HepG2 (cell line): ENCODE measurements at regions not wholly inside any gene's neighbourhood (a gene's known extent, or its start where the extent isn't known, plus 50 kb on each side); places are given as distances from the start of the nearest gene placed in this dataset.
A peak's percentile ranks its signal among the peaks of the same experiment; 100 is the strongest.

ENCODE experiments used
- BCL6 ChIP-seq: IDR thresholded peaks from 2 replicates; pipeline ENCODE4 v1.6.1; 2016; ENCODE audit warnings: missing genetic modification reagents, missing compliant biosample characterization
- CEBPB ChIP-seq: IDR thresholded peaks from 2 replicates; pipeline ENCODE4 v1.6.1; 2011; ENCODE audit warnings: low read depth, low read length, improper control_type of control experiment, borderline replicate concordance
- EP300 ChIP-seq, 3 experiments: sonication (generic) in 1 of 3; formaldehyde crosslinking in 1 of 3; IDR thresholded peaks; 2 replicates each; pipeline versions ENCODE4 v1.5.1 to v1.6.1; 2011 to 2020; ENCODE audit warnings: low read depth in 2 of 3, low read length in 2 of 3, borderline replicate concordance in 1 of 3, improper control_type of control experiment in 1 of 3, mild to moderate bottlenecking in 1 of 3, missing genetic modification reagents in 1 of 3, moderate library complexity in 1 of 3
- FOXP1 ChIP-seq, 2 experiments: fragments of 450-650 bp in 1 of 2; IDR thresholded peaks; 2 replicates each; pipeline ENCODE4 v1.6.1; 2017 to 2018; ENCODE audit warnings: antibody characterized with exemption in 1 of 2
- KAT7 ChIP-seq: IDR thresholded peaks from 2 replicates; pipeline ENCODE4 v1.6.1; 2018; ENCODE audit warnings: borderline replicate concordance, missing compliant biosample characterization
- KLF12 ChIP-seq: sonication (generic); formaldehyde crosslinking; IDR thresholded peaks from 2 replicates; pipeline ENCODE4 v1.4.0; 2020; ENCODE audit warnings: missing genetic modification reagents, borderline replicate concordance
- NCOA1 ChIP-seq: sonication (generic); formaldehyde crosslinking; IDR thresholded peaks from 2 replicates; pipeline ENCODE4 v1.9.0; 2021; ENCODE audit warnings: missing genetic modification reagents
- NONO ChIP-seq, 2 experiments: fragments of 450-650 bp in 1 of 2; sonication (generic) in 1 of 2; formaldehyde crosslinking in 1 of 2; IDR thresholded peaks in 1 of 2; conservative IDR thresholded peaks in 1 of 2; 2 replicates each; pipeline versions ENCODE4 v1.6.1 to v1.8.0; 2017 to 2022; ENCODE audit warnings: mild to moderate bottlenecking in 1 of 2, missing genetic modification reagents in 1 of 2, moderate library complexity in 1 of 2
- NRL ChIP-seq: sonication (generic); formaldehyde crosslinking; IDR thresholded peaks from 2 replicates; pipeline ENCODE4 v1.5.0; 2020; ENCODE audit warnings: missing genetic modification reagents, mild to moderate bottlenecking, moderate library complexity, borderline replicate concordance
- SOX13 ChIP-seq, 3 experiments: fragments of 450-650 bp in 1 of 3; sonication (generic) in 1 of 3; formaldehyde crosslinking in 1 of 3; IDR thresholded peaks in 2 of 3; conservative IDR thresholded peaks in 1 of 3; 2 replicates each; pipeline versions ENCODE4 v1.5.0 to v1.6.1; 2016 to 2020; ENCODE audit warnings: antibody characterized with exemption in 1 of 3, mild to moderate bottlenecking in 1 of 3, missing compliant biosample characterization in 1 of 3, missing genetic modification reagents in 1 of 3, moderate library complexity in 1 of 3
- SP5 ChIP-seq: IDR thresholded peaks from 2 replicates; pipeline ENCODE4 v1.6.1; 2016; ENCODE audit warnings: low read depth, borderline replicate concordance
- TBX2 ChIP-seq: sonication (generic); formaldehyde crosslinking; IDR thresholded peaks from 2 replicates; pipeline ENCODE4 v1.5.0; 2020; ENCODE audit warnings: missing genetic modification reagents, mild to moderate bottlenecking, borderline replicate concordance
- WIZ ChIP-seq: sonication (generic); formaldehyde crosslinking; IDR thresholded peaks from 2 replicates; pipeline ENCODE4 v1.5.1; 2020; ENCODE audit warnings: mild to moderate bottlenecking, missing genetic modification reagents
- ZNF788 ChIP-seq: sonication (generic); formaldehyde crosslinking; IDR thresholded peaks from 2 replicates; pipeline ENCODE4 v1.5.0; 2020; ENCODE audit warnings: mild to moderate bottlenecking, missing genetic modification reagents, borderline replicate concordance
- TF ChIP-seq, protein P1 (sequence below): sonication (generic); formaldehyde crosslinking; IDR thresholded peaks from 2 replicates; pipeline ENCODE4 v1.5.1; 2020; ENCODE audit warnings: missing genetic modification reagents, mild to moderate bottlenecking, borderline replicate concordance
- TF ChIP-seq, protein P2 (sequence below): sonication (generic); formaldehyde crosslinking; IDR thresholded peaks from 2 replicates; pipeline ENCODE4 v1.5.0; 2020; ENCODE audit warnings: mild to moderate bottlenecking, missing genetic modification reagents, borderline replicate concordance
- TF ChIP-seq, protein P3 (sequence below): IDR thresholded peaks from 2 replicates; pipeline ENCODE4 v1.6.1; 2016; ENCODE audit warnings: mild to moderate bottlenecking
- TF ChIP-seq, protein P4 (sequence below): sonication (generic); formaldehyde crosslinking; IDR thresholded peaks from 2 replicates; pipeline ENCODE4 v1.9.0; 2021; ENCODE audit warnings: missing genetic modification reagents, mild to moderate bottlenecking, borderline replicate concordance

DNA sequence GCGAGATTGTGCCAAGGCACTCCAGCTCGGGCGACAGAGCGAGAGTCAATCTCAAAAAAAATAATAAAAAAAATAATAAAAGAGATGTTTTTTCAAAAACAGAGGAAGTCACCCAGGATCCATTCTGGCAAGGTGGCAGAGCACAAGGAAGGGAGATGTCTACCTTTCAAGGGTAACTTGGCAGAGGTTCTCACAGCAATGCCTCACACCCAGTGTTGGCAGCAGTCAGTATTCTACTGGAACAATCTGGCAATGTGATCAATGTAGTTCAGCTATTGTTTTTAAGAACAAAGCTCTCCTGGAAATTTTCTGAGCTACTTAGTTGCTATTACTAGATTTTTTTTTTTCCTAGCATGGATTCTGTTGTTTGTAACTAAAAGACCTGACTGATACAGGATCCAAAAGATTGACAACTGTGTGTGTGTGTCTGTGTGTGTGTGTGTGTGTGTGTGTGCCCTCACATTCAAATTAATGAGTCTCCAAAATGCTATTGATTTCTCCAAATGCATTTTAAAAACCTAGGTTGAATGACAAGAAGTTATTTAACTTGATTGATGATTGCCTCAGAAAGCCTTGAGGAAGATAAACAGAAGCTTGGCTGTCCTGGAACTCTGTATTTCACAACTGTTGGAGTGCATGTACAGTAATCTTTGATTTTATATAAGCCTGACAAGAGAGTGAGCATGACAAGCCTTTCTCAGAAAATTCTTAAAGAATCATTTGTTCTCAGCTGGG, 114.1 kb upstream of the RREB1 start (continued):
- TF ChIP-seq BCL6 (CRISPR knock-in tag) (peak; percentile 58), SP5 (CRISPR knock-in tag) (no peak), EP300 (IDR thresholded peaks at IDR 0.05; ENCODE audit: low read depth in 2 of 2, low read length in 2 of 2) (peak in 1 of 2 experiments; percentile 47; a peak in 2 of 4 replicates), EP300 (CRISPR knock-in tag; IDR thresholded peaks at IDR 0.05; ENCODE audit: borderline replicate concordance) (no peak), NCOA1 (no peak), TBX2 (CRISPR knock-in tag) (no peak), KAT7 (CRISPR knock-in tag) (no peak), KLF12 (no peak), NRL (CRISPR knock-in tag) (no peak), NONO (IDR thresholded peaks at IDR 0.05) (no peak), NONO (CRISPR knock-in tag; conservative IDR thresholded peaks at IDR 0.05) (no peak), WIZ (CRISPR knock-in tag) (no peak), FOXP1 (IDR thresholded peaks at IDR 0.05) (no peak), FOXP1 (CRISPR knock-in tag; IDR thresholded peaks at IDR 0.05) (0 out of 2 replicates have a peak, but pooled peaks have one; percentile 7), SOX13 (IDR thresholded peaks at IDR 0.05) (no peak), SOX13 (CRISPR knock-in tag; conservative IDR thresholded peaks at IDR 0.05 in 1 of 2, IDR thresholded peaks at IDR 0.05 in 1 of 2) (peak in 1 of 2 experiments; percentile 43; a peak in 1 of 4 replicates), ZNF788 (CRISPR knock-in tag) (no peak), CEBPB (peak; percentile 83)
- TF ChIP-seq, protein P1, sequence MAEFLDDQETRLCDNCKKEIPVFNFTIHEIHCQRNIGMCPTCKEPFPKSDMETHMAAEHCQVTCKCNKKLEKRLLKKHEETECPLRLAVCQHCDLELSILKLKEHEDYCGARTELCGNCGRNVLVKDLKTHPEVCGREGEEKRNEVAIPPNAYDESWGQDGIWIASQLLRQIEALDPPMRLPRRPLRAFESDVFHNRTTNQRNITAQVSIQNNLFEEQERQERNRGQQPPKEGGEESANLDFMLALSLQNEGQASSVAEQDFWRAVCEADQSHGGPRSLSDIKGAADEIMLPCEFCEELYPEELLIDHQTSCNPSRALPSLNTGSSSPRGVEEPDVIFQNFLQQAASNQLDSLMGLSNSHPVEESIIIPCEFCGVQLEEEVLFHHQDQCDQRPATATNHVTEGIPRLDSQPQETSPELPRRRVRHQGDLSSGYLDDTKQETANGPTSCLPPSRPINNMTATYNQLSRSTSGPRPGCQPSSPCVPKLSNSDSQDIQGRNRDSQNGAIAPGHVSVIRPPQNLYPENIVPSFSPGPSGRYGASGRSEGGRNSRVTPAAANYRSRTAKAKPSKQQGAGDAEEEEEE (CRISPR knock-in tag): no peak
- TF ChIP-seq, protein P2, sequence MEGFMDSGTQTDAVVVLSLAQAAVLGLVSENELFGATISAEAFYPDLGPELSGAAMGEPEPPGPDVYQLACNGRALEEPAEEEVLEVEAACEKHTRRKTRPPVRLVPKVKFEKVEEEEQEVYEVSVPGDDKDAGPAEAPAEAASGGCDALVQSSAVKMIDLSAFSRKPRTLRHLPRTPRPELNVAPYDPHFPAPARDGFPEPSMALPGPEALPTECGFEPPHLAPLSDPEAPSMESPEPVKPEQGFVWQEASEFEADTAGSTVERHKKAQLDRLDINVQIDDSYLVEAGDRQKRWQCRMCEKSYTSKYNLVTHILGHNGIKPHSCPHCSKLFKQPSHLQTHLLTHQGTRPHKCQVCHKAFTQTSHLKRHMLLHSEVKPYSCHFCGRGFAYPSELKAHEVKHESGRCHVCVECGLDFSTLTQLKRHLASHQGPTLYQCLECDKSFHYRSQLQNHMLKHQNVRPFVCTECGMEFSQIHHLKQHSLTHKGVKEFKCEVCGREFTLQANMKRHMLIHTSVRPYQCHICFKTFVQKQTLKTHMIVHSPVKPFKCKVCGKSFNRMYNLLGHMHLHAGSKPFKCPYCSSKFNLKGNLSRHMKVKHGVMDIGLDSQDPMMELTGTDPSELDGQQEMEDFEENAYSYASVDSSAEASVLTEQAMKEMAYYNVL (CRISPR knock-in tag): no peak
- TF ChIP-seq, protein P3, sequence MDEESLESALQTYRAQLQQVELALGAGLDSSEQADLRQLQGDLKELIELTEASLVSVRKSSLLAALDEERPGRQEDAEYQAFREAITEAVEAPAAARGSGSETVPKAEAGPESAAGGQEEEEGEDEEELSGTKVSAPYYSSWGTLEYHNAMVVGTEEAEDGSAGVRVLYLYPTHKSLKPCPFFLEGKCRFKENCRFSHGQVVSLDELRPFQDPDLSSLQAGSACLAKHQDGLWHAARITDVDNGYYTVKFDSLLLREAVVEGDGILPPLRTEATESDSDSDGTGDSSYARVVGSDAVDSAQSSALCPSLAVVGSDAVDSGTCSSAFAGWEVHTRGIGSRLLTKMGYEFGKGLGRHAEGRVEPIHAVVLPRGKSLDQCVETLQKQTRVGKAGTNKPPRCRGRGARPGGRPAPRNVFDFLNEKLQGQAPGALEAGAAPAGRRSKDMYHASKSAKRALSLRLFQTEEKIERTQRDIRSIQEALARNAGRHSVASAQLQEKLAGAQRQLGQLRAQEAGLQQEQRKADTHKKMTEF (CRISPR knock-in tag): no peak
- TF ChIP-seq, protein P4, sequence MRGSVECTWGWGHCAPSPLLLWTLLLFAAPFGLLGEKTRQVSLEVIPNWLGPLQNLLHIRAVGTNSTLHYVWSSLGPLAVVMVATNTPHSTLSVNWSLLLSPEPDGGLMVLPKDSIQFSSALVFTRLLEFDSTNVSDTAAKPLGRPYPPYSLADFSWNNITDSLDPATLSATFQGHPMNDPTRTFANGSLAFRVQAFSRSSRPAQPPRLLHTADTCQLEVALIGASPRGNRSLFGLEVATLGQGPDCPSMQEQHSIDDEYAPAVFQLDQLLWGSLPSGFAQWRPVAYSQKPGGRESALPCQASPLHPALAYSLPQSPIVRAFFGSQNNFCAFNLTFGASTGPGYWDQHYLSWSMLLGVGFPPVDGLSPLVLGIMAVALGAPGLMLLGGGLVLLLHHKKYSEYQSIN (CRISPR knock-in tag): no peak
